DOHH2 (cell line): ENCODE measurements at regions not wholly inside any gene's neighbourhood (a gene's known extent, or its start where the extent isn't known, plus 50 kb on each side); places are given as distances from the start of the nearest gene placed in this dataset.

Experiments used
- CTCF ChIP-seq: fragments of 200-600 bp; sonication (generic); IDR thresholded peaks from one replicate; pipeline ENCODE4 v1.5.1; 2014; ENCODE audit warnings: antibody characterized with exemption, mild to moderate bottlenecking, low read depth, low read length; ENCODE audit not compliant: poor library complexity, severe bottlenecking
- EZH2phosphoT487 ChIP-seq: fragments of 200-600 bp; sonication (generic); IDR thresholded peaks from 2 replicates; pipeline ENCODE4 v1.6.1; 2017; ENCODE audit warnings: borderline replicate concordance, mild to moderate bottlenecking, antibody characterized with exemption, low read length, moderate library complexity, mixed read lengths

GRCh38 chr4:180330521-180330920, 1912.7 kb upstream of the TENM3 start:
- TF ChIP-seq CTCF (no peak), EZH2phosphoT487 (no peak)
